SK-N-SH treated with all-trans-retinoic acid at 6 μM for 48 hours (cell line): ENCODE measurements at regions not wholly inside any gene's neighbourhood (a gene's known extent, or its start where the extent isn't known, plus 50 kb on each side); places are given as distances from the start of the nearest gene placed in this dataset.

Experiments used
- ATAC-seq: fragments of 200-7000 bp; cut with Tn5 transposase; 3 replicates; pipeline ENCODE4 v1.9.1; 2020; ENCODE audit warnings: mild to moderate bottlenecking, moderate library complexity
- ARNTL ChIP-seq: fragments of 450-650 bp; formaldehyde crosslinking; IDR thresholded peaks from 2 replicates; pipeline ENCODE4 v1.5.0; 2020; ENCODE audit warnings: low read depth, mild to moderate bottlenecking, moderate library complexity, borderline replicate concordance
- BACH2 ChIP-seq: fragments of 250-450 bp; sonication (Bioruptor Pico); IDR thresholded peaks from 2 replicates; pipeline ENCODE4 v1.9.0; 2021; ENCODE audit warnings: mild to moderate bottlenecking, borderline replicate concordance
- CSDC2 ChIP-seq: fragments of 250-450 bp; sonication (Bioruptor Pico); IDR thresholded peaks from 2 replicates; pipeline ENCODE4 v1.5.0; 2020; ENCODE audit warnings: mild to moderate bottlenecking, moderate library complexity
- ISL1 ChIP-seq: fragments of 250-450 bp; sonication (Bioruptor Pico); IDR thresholded peaks from 2 replicates; pipeline ENCODE4 v2.1.2; 2022; ENCODE audit warnings: mild to moderate bottlenecking, moderate library complexity
- OSR1 ChIP-seq: fragments of 250-450 bp; sonication (Bioruptor Pico); IDR thresholded peaks from 2 replicates; pipeline ENCODE4 v1.8.0; 2022; ENCODE audit warnings: moderate library complexity, mild to moderate bottlenecking, inconsistent platforms
- PATZ1 ChIP-seq: fragments of 250-450 bp; sonication (Bioruptor Pico); IDR thresholded peaks from 2 replicates; pipeline ENCODE4 v1.8.0; 2020; ENCODE audit warnings: mild to moderate bottlenecking, moderate library complexity, borderline replicate concordance
- RARB ChIP-seq: fragments of 250-450 bp; sonication (Bioruptor Pico); IDR thresholded peaks from 2 replicates; pipeline ENCODE4 v1.8.0; 2021; ENCODE audit warnings: mild to moderate bottlenecking, moderate library complexity
- SNAI2 ChIP-seq: fragments of 250-450 bp; sonication (Bioruptor Pico); IDR thresholded peaks from 2 replicates; pipeline ENCODE4 v1.5.0; 2020; ENCODE audit warnings: mild to moderate bottlenecking, moderate library complexity
- TCF4 ChIP-seq: fragments of 250-450 bp; sonication (Bioruptor Pico); IDR thresholded peaks from 2 replicates; pipeline ENCODE4 v1.8.0; 2021; ENCODE audit warnings: mild to moderate bottlenecking, moderate library complexity, borderline replicate concordance
- TOX ChIP-seq: fragments of 250-450 bp; sonication (Bioruptor Pico); IDR thresholded peaks from 2 replicates; pipeline ENCODE4 v1.8.0; 2021; ENCODE audit warnings: mild to moderate bottlenecking, moderate library complexity, borderline replicate concordance
- ZC3H10 ChIP-seq: fragments of 250-450 bp; sonication (Bioruptor Pico); IDR thresholded peaks from 2 replicates; pipeline ENCODE4 v1.5.1; 2021; ENCODE audit warnings: mild to moderate bottlenecking, moderate library complexity
- ZFP3 ChIP-seq: fragments of 250-450 bp; sonication (Bioruptor Pico); IDR thresholded peaks from 2 replicates; pipeline ENCODE4 v1.5.0; 2020; ENCODE audit warnings: mild to moderate bottlenecking, moderate library complexity
- ZFP30 ChIP-seq: fragments of 450-650 bp; formaldehyde crosslinking; IDR thresholded peaks from 2 replicates; pipeline ENCODE4 v1.5.0; 2022; ENCODE audit warnings: mild to moderate bottlenecking, moderate library complexity
- ZNF565 ChIP-seq: fragments of 450-650 bp; formaldehyde crosslinking; conservative IDR thresholded peaks from 2 replicates; pipeline ENCODE4 v1.5.0; 2020; ENCODE audit warnings: low read depth, mild to moderate bottlenecking, moderate library complexity
- ZNF70 ChIP-seq: fragments of 450-650 bp; formaldehyde crosslinking; IDR thresholded peaks from 2 replicates; pipeline ENCODE4 v1.5.0; 2020; ENCODE audit warnings: mild to moderate bottlenecking, moderate library complexity
- TF ChIP-seq, protein P1 (sequence below): fragments of 250-450 bp; sonication (Bioruptor Pico); IDR thresholded peaks from 2 replicates; pipeline ENCODE4 v1.5.1; 2021; ENCODE audit warnings: mild to moderate bottlenecking, moderate library complexity
- TF ChIP-seq, protein P2 (sequence below): fragments of 250-450 bp; sonication (Bioruptor Pico); IDR thresholded peaks from 2 replicates; pipeline ENCODE4 v1.5.1; 2020; ENCODE audit warnings: low read depth, mild to moderate bottlenecking, moderate library complexity
- TF ChIP-seq, protein P3 (sequence below): fragments of 250-450 bp; sonication (Bioruptor Pico); IDR thresholded peaks from 2 replicates; pipeline ENCODE4 v1.5.0; 2020; ENCODE audit warnings: mild to moderate bottlenecking, moderate library complexity

- ATAC-seq = no peak
- TF ChIP-seq BACH2 (CRISPR knock-in tag) (no peak), ZC3H10 (CRISPR knock-in tag) (no peak), PATZ1 (no peak), ZFP3 (no peak), SNAI2 (CRISPR knock-in tag) (no peak), ISL1 (CRISPR knock-in tag) (no peak)
- TF ChIP-seq, protein P1, sequence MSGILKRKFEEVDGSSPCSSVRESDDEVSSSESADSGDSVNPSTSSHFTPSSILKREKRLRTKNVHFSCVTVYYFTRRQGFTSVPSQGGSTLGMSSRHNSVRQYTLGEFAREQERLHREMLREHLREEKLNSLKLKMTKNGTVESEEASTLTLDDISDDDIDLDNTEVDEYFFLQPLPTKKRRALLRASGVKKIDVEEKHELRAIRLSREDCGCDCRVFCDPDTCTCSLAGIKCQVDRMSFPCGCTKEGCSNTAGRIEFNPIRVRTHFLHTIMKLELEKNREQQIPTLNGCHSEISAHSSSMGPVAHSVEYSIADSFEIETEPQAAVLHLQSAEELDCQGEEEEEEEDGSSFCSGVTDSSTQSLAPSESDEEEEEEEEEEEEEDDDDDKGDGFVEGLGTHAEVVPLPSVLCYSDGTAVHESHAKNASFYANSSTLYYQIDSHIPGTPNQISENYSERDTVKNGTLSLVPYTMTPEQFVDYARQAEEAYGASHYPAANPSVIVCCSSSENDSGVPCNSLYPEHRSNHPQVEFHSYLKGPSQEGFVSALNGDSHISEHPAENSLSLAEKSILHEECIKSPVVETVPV (CRISPR knock-in tag) = no peak
- TF ChIP-seq, protein P2, sequence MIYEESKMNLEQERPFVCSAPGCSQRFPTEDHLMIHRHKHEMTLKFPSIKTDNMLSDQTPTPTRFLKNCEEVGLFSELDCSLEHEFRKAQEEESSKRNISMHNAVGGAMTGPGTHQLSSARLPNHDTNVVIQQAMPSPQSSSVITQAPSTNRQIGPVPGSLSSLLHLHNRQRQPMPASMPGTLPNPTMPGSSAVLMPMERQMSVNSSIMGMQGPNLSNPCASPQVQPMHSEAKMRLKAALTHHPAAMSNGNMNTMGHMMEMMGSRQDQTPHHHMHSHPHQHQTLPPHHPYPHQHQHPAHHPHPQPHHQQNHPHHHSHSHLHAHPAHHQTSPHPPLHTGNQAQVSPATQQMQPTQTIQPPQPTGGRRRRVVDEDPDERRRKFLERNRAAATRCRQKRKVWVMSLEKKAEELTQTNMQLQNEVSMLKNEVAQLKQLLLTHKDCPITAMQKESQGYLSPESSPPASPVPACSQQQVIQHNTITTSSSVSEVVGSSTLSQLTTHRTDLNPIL (CRISPR knock-in tag) = no peak
Observed at GRCh38 chr1:178634445-178634844, 90.6 kb upstream of the RALGPS2 start.

GRCh38 chr1:178637841-178638240 lies 87.2 kb upstream of the RALGPS2 start:
- no peak for ATAC-seq
- TF ChIP-seq TOX (CRISPR knock-in tag) (no peak), ZFP30 (no peak), ZNF565 (no peak), ARNTL (CRISPR knock-in tag) (no peak), RARB (CRISPR knock-in tag) (no peak), ZNF70 (CRISPR knock-in tag) (no peak), CSDC2 (CRISPR knock-in tag) (no peak)
- TF ChIP-seq, protein P3, sequence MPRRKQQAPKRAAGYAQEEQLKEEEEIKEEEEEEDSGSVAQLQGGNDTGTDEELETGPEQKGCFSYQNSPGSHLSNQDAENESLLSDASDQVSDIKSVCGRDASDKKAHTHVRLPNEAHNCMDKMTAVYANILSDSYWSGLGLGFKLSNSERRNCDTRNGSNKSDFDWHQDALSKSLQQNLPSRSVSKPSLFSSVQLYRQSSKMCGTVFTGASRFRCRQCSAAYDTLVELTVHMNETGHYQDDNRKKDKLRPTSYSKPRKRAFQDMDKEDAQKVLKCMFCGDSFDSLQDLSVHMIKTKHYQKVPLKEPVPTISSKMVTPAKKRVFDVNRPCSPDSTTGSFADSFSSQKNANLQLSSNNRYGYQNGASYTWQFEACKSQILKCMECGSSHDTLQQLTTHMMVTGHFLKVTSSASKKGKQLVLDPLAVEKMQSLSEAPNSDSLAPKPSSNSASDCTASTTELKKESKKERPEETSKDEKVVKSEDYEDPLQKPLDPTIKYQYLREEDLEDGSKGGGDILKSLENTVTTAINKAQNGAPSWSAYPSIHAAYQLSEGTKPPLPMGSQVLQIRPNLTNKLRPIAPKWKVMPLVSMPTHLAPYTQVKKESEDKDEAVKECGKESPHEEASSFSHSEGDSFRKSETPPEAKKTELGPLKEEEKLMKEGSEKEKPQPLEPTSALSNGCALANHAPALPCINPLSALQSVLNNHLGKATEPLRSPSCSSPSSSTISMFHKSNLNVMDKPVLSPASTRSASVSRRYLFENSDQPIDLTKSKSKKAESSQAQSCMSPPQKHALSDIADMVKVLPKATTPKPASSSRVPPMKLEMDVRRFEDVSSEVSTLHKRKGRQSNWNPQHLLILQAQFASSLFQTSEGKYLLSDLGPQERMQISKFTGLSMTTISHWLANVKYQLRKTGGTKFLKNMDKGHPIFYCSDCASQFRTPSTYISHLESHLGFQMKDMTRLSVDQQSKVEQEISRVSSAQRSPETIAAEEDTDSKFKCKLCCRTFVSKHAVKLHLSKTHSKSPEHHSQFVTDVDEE (CRISPR knock-in tag) = no peak
- TF ChIP-seq, protein P1 (CRISPR knock-in tag) = no peak

DNA sequence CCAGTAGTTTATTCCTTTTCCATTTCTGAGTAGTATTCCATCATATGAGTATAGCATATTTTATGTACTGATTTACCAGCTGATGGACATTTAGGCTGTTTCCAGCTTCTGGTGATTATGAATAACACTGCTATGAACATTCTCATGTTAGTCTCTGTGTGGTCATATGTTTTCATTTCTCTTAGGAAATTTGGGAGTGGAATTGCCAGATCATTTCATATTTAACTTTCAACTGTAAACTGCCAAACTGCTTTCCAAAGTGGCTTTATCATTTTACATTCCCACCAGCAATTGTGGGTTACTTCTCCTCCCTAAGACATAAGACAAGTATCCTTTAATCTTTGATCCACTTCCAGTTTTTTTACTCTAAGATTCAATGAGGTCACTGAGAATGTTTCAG lies 85.7 kb upstream of the RALGPS2 start:
- no peak for ATAC-seq
- no peak for TF ChIP-seq RARB (CRISPR knock-in tag)

DNA sequence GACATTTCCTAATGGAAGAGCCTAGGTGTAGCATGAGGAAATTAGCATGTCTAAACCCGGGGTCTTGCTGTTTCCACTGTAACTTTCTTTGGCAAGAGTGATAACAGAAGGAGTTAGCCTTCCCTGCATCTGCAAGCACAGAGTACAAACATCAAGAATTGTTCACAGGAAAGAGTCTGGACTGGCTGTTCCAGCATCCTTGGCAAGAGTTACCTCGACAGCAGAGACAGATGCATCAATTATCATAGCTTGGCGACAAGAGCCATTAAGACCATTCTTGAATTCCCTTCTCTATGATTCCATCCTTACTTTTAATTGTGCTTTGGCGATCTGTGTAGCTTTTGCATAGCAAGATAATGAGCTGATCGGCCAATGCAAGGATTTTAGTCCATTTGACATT lies 82.8 kb upstream of the RALGPS2 start:
- TF ChIP-seq TCF4 (CRISPR knock-in tag) (no peak), OSR1 (CRISPR knock-in tag) (no peak), ZFP30 (no peak)
- ATAC-seq = no peak

- no peak for ATAC-seq
- TF ChIP-seq ZNF565 = no peak
Observed at GRCh38 chr1:178643349-178643748, 81.7 kb upstream of the RALGPS2 start.
